CD4-positive, CD25-positive, alpha-beta regulatory T cell (primary cell): ENCODE measurements at regions not wholly inside any gene's neighbourhood (a gene's known extent, or its start where the extent isn't known, plus 50 kb on each side); places are given as distances from the start of the nearest gene placed in this dataset.

ENCODE experiments used
- ATAC-seq, 2 donors: fragments of 150-1000 bp; cut with Tn5 transposase; one replicate each; pipeline ENCODE4 v1.10.0; 2021; ENCODE audit warnings: low read depth in 2 of 2, moderate number of reproducible peaks in 2 of 2, moderate library complexity in 1 of 2
- DNase-seq, 3 donors: peaks; one replicate each; pipeline versions ENCODE4 v3.0.0 to v3.0.0-alpha.2; 2012 to 2022; ENCODE audit warnings: mixed read lengths in 1 of 3
- H3K27ac ChIP-seq: one replicate; pipeline ENCODE4 v1.7.0; 2013; ENCODE audit warnings: mild to moderate bottlenecking, low read length; ENCODE audit not compliant: insufficient read depth, poor library complexity, severe bottlenecking
- H3K27me3 ChIP-seq: one replicate; pipeline ENCODE4 v1.7.0; 2013; ENCODE audit warnings: low read length; ENCODE audit not compliant: control insufficient read depth, insufficient read depth
- H3K36me3 ChIP-seq: one replicate; pipeline ENCODE4 v1.7.0; 2013; ENCODE audit warnings: mild to moderate bottlenecking, low read length, moderate library complexity; ENCODE audit not compliant: control insufficient read depth, insufficient read depth
- H3K4me1 ChIP-seq: 2 replicates; pipeline ENCODE4 v1.7.0; 2013; ENCODE audit warnings: mild to moderate bottlenecking, low read length; ENCODE audit not compliant: insufficient read depth, control insufficient read depth, poor library complexity, severe bottlenecking
- H3K4me3 ChIP-seq: one replicate; pipeline ENCODE4 v1.7.0; 2013; ENCODE audit warnings: low read depth, mild to moderate bottlenecking, low read length, moderate library complexity
- H3K9me3 ChIP-seq, 2 experiments: 1 replicate in 1 of 2; 2 replicates in 1 of 2; pipeline ENCODE4 v1.7.0; 2013; ENCODE audit warnings: low read length in 2 of 2, mild to moderate bottlenecking in 1 of 2, moderate library complexity in 1 of 2; ENCODE audit not compliant: control insufficient read depth in 2 of 2
- H3K27ac Mint-ChIP-seq, 3 donors: one replicate each; pipeline ENCODE4 v1.8.0; 2020 to 2022; ENCODE audit warnings: mild to moderate bottlenecking in 3 of 3, mixed read lengths in 3 of 3, moderate library complexity in 2 of 3
- H3K27me3 Mint-ChIP-seq: one replicate; pipeline ENCODE4 v1.8.0; 2022; ENCODE audit warnings: mild to moderate bottlenecking, mixed read lengths
- H3K36me3 Mint-ChIP-seq: one replicate; pipeline ENCODE4 v1.8.0; 2020; ENCODE audit warnings: mixed read lengths
- H3K4me1 Mint-ChIP-seq, 4 donors: one replicate each; pipeline ENCODE4 v1.8.0; 2020 to 2022; ENCODE audit warnings: mixed read lengths in 4 of 4, mild to moderate bottlenecking in 1 of 4
- H3K4me3 Mint-ChIP-seq, 4 donors: one replicate each; pipeline ENCODE4 v1.8.0; 2020 to 2022; ENCODE audit warnings: mild to moderate bottlenecking in 4 of 4, mixed read lengths in 4 of 4, moderate library complexity in 3 of 4
- H3K9me3 Mint-ChIP-seq, 7 donors: one replicate each; pipeline ENCODE4 v1.8.0; 2020 to 2022; ENCODE audit warnings: mixed read lengths in 7 of 7, mild to moderate bottlenecking in 3 of 7, moderate library complexity in 2 of 7

DNA sequence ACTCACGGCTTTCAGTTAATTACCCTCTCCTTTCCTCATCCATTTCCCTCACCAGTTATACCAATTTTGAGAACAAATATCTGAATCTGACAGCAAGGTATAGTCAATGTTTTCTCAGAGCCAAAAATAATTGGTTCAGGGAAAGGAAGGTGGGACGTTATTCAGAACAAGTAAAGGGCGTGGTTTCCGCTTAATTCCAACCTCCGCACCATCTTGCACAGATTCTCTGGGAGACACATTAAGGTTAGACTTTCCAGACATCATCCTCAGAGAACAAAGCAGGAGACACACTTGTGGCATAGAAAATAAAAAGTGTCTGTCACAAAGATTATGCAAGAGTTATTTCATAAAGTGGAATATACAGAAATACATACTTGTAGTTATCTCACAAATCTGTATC is 441.2 kb downstream of the IRX1 start:
- DNase-seq = no peak
- Mint-ChIP-seq H3K36me3 (no peaks in the 10 kb centered on the region), H3K27ac (no peak overlapping the region), H3K27me3 (no peaks in the 10 kb centered on the region), H3K4me3 (no peak overlapping the region), H3K9me3 (peaks cover 2 to 13% (median 7%) of the 10 kb centered on the region in 7 donors), H3K4me1 (peaks cover 0 to 2% (median 0%) of the 10 kb centered on the region in 4 donors)
- Histone ChIP-seq H3K4me3 (no peak overlapping the region), H3K9me3 (peaks cover 2 to 9% of the 10 kb centered on the region in 2 experiments), H3K36me3 (no peaks in the 10 kb centered on the region), H3K27ac (no peak overlapping the region), H3K4me1 (no peaks in the 10 kb centered on the region), H3K27me3 (no peaks in the 10 kb centered on the region)
- no peak for ATAC-seq

DNA sequence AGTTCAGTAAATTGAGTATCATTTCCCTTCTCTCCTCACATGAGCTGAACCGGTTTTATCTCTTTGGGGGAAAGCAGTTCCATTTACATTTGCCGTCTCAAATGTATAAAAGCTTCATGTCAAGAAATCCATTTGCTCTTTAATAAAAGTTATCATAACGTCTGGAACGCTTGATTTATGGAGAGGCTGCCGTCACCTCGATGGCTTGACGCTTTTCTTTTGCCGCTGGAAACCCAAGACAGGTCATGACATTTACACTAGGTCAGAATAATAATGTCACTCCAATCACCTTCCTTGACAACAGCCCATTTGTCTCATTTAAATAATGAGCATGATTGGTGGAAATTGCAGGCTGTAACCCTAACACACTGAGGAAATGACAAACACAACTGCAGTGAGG is 443.4 kb downstream of the IRX1 start:
- no peak overlapping the region for H3K27ac Mint-ChIP-seq
- no peak overlapping the region for H3K27ac ChIP-seq
- peaks cover 2 to 12% (median 5%) of the 10 kb centered on the region in 7 donors for H3K9me3 Mint-ChIP-seq
- no peaks in the 10 kb centered on the region for H3K36me3 ChIP-seq
- H3K4me3 ChIP-seq = no peak overlapping the region
- H3K27me3 ChIP-seq = no peaks in the 10 kb centered on the region
- H3K4me1 Mint-ChIP-seq = peaks cover 0 to 6% (median 0%) of the 10 kb centered on the region in 4 donors
- no peak overlapping the region for H3K4me3 Mint-ChIP-seq
- H3K9me3 ChIP-seq = peaks cover 2 to 9% of the 10 kb centered on the region in 2 experiments
- H3K27me3 Mint-ChIP-seq = no peaks in the 10 kb centered on the region
- no peak for DNase-seq
- H3K4me1 ChIP-seq = no peaks in the 10 kb centered on the region
- no peak for ATAC-seq
- H3K36me3 Mint-ChIP-seq = no peaks in the 10 kb centered on the region

DNA sequence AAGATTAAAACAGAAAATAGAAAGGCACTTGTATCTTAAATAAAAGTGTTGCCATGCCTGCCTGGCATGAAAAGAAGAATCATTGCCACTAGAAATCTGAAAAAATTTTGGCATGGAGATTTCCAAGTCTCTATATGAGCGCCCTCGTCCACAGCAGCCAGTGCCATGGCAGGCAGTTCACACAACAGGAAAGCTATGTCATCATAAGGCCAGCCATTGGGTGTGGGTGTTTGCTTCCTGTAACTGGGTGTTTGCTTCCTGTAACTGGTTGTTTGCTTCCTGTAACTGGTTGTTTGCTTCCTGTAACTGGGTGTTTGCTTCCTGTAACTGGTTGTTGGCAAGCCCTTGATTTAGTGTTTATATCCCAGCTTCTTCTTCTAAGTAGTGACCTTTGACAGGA is 446.7 kb downstream of the IRX1 start:
- ATAC-seq = no peak
- no peak overlapping the region for H3K4me3 ChIP-seq
- peaks cover 0 to 15% (median 3%) of the 10 kb centered on the region in 7 donors for H3K9me3 Mint-ChIP-seq
- no peak overlapping the region for H3K4me3 Mint-ChIP-seq
- peaks cover 0 to 9% of the 10 kb centered on the region in 2 experiments for H3K9me3 ChIP-seq
- H3K27me3 ChIP-seq = no peaks in the 10 kb centered on the region
- H3K4me1 Mint-ChIP-seq = peaks cover 0 to 6% (median 0%) of the 10 kb centered on the region in 4 donors
- H3K27ac ChIP-seq = no peak overlapping the region
- H3K27ac Mint-ChIP-seq = no peak overlapping the region
- H3K36me3 Mint-ChIP-seq = no peaks in the 10 kb centered on the region
- H3K4me1 ChIP-seq = no peaks in the 10 kb centered on the region
- peak in 1 of 3 donors; percentile 7 for DNase-seq
- H3K36me3 ChIP-seq = no peaks in the 10 kb centered on the region
- H3K27me3 Mint-ChIP-seq = no peaks in the 10 kb centered on the region

DNA sequence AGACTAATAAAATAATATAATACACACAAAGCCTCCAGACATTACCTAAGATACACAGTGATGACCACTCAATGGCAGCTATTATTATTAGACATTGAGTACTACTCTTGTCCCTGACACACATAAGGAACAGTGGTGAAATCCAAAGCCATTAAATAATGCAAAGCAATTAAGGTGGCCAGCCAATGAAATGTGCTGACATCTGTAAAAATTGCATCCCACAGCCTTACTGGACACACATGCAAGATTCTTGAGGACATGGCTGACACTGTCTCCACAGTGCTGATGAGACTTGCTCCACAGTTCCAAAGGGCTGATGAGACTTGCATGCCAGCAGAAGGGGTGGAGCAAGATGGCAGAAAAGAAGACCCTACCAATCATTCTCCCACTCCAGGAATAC is 447.5 kb downstream of the IRX1 start:
- no peak overlapping the region for H3K27ac Mint-ChIP-seq
- no peaks in the 10 kb centered on the region for H3K27me3 ChIP-seq
- no peaks in the 10 kb centered on the region for H3K4me1 ChIP-seq
- no peak overlapping the region for H3K4me3 Mint-ChIP-seq
- no peaks in the 10 kb centered on the region for H3K36me3 ChIP-seq
- H3K36me3 Mint-ChIP-seq = no peaks in the 10 kb centered on the region
- no peak overlapping the region for H3K4me3 ChIP-seq
- peaks cover 0 to 16% (median 3%) of the 10 kb centered on the region in 7 donors for H3K9me3 Mint-ChIP-seq
- ATAC-seq (no peak), DNase-seq (no peak)
- no peak overlapping the region for H3K27ac ChIP-seq
- H3K27me3 Mint-ChIP-seq = no peaks in the 10 kb centered on the region
- H3K9me3 ChIP-seq = peaks cover 0 to 9% of the 10 kb centered on the region in 2 experiments
- peaks cover 0 to 6% (median 0%) of the 10 kb centered on the region in 4 donors for H3K4me1 Mint-ChIP-seq

DNA sequence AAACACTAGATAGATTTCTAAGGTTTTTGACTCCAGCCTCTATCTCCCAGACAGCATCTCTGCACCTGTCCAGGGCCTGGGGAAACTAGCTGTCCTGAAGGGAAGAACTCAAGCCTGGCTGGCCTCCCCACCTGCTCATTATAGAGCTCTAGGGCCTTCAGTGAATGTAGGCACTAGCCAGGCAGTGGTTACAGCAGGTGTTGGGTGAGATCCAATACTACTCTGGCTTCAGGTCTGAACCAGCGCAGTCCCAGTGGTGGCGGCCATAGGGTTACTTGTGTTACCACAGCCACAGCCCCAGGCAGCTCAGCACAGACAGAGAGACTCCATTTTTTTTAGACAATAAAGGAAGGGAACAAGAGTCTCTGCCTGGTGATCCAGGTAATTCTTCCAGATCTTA is 449.2 kb downstream of the IRX1 start:
- no peaks in the 10 kb centered on the region for H3K4me1 ChIP-seq
- Mint-ChIP-seq H3K27me3 (no peaks in the 10 kb centered on the region), H3K4me1 (peaks cover 0 to 6% (median 0%) of the 10 kb centered on the region in 4 donors), H3K36me3 (no peaks in the 10 kb centered on the region), H3K9me3 (peaks cover 0 to 16% (median 2%) of the 10 kb centered on the region in 7 donors), H3K4me3 (no peak overlapping the region), H3K27ac (no peak overlapping the region)
- ATAC-seq (no peak), DNase-seq (no peak)
- H3K36me3 ChIP-seq = no peaks in the 10 kb centered on the region
- H3K4me3 ChIP-seq = no peak overlapping the region
- no peaks in the 10 kb centered on the region for H3K27me3 ChIP-seq
- H3K9me3 ChIP-seq = peaks cover 0 to 9% of the 10 kb centered on the region in 2 experiments
- H3K27ac ChIP-seq = no peak overlapping the region

- no peak overlapping the region for H3K27ac ChIP-seq
- no peaks in the 10 kb centered on the region for H3K27me3 Mint-ChIP-seq
- no peaks in the 10 kb centered on the region for H3K4me1 Mint-ChIP-seq
- H3K36me3 Mint-ChIP-seq = no peaks in the 10 kb centered on the region
- no peaks in the 10 kb centered on the region for H3K36me3 ChIP-seq
- H3K4me3 Mint-ChIP-seq = no peak overlapping the region
- DNase-seq = no peak
- no peaks in the 10 kb centered on the region for H3K9me3 ChIP-seq
- no peaks in the 10 kb centered on the region for H3K4me1 ChIP-seq
- H3K27me3 ChIP-seq = no peaks in the 10 kb centered on the region
- peaks cover 0 to 14% (median 4%) of the 10 kb centered on the region in 7 donors for H3K9me3 Mint-ChIP-seq
- no peak for ATAC-seq
- no peak overlapping the region for H3K27ac Mint-ChIP-seq
- H3K4me3 ChIP-seq = no peak overlapping the region
Observed at GRCh38 chr5:4048398-4048797, 452.8 kb downstream of the IRX1 start.

DNA sequence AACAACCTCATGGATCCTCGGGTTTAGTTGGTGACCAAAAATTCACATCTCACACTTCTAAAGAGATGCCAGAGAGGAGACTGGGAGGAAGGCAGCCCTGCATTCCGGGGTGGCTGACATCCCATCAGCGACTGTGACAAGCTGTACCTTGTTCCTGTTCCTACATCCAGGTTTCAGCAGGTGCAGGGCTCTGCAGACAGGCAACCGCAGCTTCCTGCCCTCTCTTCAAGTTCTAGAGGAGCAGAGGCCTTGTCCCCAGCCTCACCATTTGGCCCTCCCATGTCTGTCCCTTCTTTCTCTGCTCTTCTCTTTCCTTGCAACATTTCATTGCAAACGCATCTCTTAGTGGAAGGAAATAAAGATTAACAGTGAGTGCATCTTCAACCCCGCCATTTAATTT is 454.6 kb downstream of the IRX1 start:
- DNase-seq (no peak), ATAC-seq (no peak)
- no peak overlapping the region for H3K4me3 ChIP-seq
- Mint-ChIP-seq H3K27me3 (no peaks in the 10 kb centered on the region), H3K36me3 (no peaks in the 10 kb centered on the region), H3K4me3 (no peak overlapping the region), H3K9me3 (peaks cover 1 to 14% (median 4%) of the 10 kb centered on the region in 7 donors), H3K4me1 (no peaks in the 10 kb centered on the region), H3K27ac (no peak overlapping the region)
- H3K27ac ChIP-seq = no peak overlapping the region
- no peaks in the 10 kb centered on the region for H3K4me1 ChIP-seq
- H3K9me3 ChIP-seq = no peaks in the 10 kb centered on the region
- H3K27me3 ChIP-seq = no peaks in the 10 kb centered on the region
- H3K36me3 ChIP-seq = no peaks in the 10 kb centered on the region

DNA sequence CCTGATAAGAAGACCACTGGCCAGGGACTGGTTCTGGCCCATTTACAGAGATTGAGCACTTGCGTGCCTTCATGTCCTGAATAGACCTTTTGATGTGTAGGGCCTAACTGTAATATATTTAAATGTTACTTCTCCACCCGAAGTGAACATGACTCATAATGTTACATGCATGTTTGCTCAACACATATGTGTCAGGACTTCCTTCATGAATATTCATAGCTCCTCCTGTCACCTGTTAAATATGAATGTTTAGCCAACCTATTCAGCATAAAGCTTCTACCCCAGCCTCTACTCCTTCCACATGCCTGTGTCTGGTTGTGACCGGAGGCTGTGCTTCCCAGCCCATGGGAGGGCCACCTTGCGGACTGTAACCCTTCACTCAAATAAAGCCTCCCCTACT is 457.5 kb downstream of the IRX1 start:
- DNase-seq = no peak
- H3K4me3 ChIP-seq = no peak overlapping the region
- H3K4me1 ChIP-seq = no peaks in the 10 kb centered on the region
- Mint-ChIP-seq H3K36me3 (no peaks in the 10 kb centered on the region), H3K4me1 (no peaks in the 10 kb centered on the region), H3K4me3 (no peak overlapping the region), H3K27me3 (no peaks in the 10 kb centered on the region), H3K27ac (no peak overlapping the region), H3K9me3 (peaks cover 1 to 20% (median 7%) of the 10 kb centered on the region in 7 donors)
- ATAC-seq = no peak
- no peaks in the 10 kb centered on the region for H3K36me3 ChIP-seq
- H3K27ac ChIP-seq = no peak overlapping the region
- no peaks in the 10 kb centered on the region for H3K9me3 ChIP-seq
- H3K27me3 ChIP-seq = no peaks in the 10 kb centered on the region
